ENCODE measurements at regions not wholly inside any gene's neighbourhood (a gene's known extent, or its start where the extent isn't known, plus 50 kb on each side); places are given as distances from the start of the nearest gene placed in this dataset.
"Not testable (repeated sequence)": the region's sequence is repeated elsewhere in the genome, so short reads cannot be mapped to it uniquely, and the experiment has no call there.

DNA sequence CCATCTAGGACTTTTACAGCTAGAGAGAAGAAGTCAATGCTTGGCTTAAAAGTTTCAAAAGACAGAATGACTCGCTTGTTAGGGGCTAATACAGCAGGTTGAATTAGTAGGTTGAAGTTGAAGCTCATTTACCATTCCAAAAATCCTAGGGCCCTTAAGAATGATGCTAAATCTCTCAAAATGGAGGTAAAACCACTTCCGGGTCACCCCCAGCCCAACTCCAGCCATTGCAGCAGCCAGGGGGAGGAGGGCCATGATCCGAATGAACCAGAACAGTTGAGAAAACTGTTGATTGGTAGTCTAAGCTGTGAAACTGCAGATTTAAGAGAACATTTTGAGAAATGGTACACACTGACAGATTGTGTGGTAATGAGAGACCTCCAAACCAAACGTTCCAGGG lies 245.4 kb downstream of the HNRNPD start:
- Histone ChIP-seq H3K4me1 (no peaks in the 10 kb centered on the region), H3K4me3 (no peak overlapping the region), H4K20me1 (no peaks in the 10 kb centered on the region), H3K4me2 (no peak overlapping the region), H3K9me3 (no peaks in the 10 kb centered on the region), H3K27ac (no peak overlapping the region), H3K36me3 (no peaks in the 10 kb centered on the region), H3K27me3 (no peaks in the 10 kb centered on the region), H3K9ac (no peak overlapping the region)
- TF ChIP-seq Cebpa-rat (IDR thresholded peaks at IDR 0.05): no peak

DNA sequence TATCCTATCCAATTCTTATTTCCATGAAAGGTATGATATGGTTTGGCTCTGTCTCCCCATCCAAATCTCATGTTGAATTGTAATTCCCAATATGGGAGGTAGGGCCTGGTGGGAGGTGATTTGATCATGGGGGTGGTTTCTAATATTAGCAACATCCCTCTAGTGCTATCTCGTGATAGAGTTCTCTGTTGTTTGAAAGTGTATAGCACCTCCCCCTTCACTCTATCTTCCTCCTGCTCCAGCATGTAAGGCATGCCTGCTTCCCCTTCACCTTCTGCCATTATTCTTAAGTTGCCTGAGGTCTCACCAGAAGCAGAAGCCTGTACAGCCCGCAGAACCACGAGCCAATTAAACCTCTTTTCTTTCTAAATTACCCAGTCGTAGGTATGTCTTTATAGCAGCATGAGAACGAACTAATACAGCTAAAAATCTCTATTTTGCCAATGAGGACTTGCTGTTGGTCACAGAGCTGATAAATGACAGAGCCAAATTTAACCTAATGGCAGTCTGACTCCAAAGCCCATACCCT lies 247.2 kb downstream of the HNRNPD start:
- no peak overlapping the region for H3K4me3 ChIP-seq
- H3K4me2 ChIP-seq: no peak overlapping the region
- no peak overlapping the region for H3K27ac ChIP-seq
- no peaks in the 10 kb centered on the region for H3K27me3 ChIP-seq
- no peaks in the 10 kb centered on the region for H3K36me3 ChIP-seq
- no peak for TF ChIP-seq Cebpa-rat (IDR thresholded peaks at IDR 0.05)
- H3K9ac ChIP-seq: no peak overlapping the region
- H3K9me3 ChIP-seq: no peaks in the 10 kb centered on the region
- H4K20me1 ChIP-seq: no peaks in the 10 kb centered on the region
- H3K4me1 ChIP-seq: no peaks in the 10 kb centered on the region

GRCh38 chr4:82125787-82126297 lies 247.9 kb downstream of the HNRNPD start:
- no peaks in the 10 kb centered on the region for H3K4me1 ChIP-seq
- H3K36me3 ChIP-seq: no peaks in the 10 kb centered on the region
- no peak overlapping the region for H3K9ac ChIP-seq
- TF ChIP-seq Cebpa-rat (IDR thresholded peaks at IDR 0.05): no peak
- no peak overlapping the region for H3K4me2 ChIP-seq
- H3K9me3 ChIP-seq: no peaks in the 10 kb centered on the region
- no peak overlapping the region for H3K4me3 ChIP-seq
- no peaks in the 10 kb centered on the region for H4K20me1 ChIP-seq
- no peak overlapping the region for H3K27ac ChIP-seq
- H3K27me3 ChIP-seq: no peaks in the 10 kb centered on the region

GRCh38 chr4:82124932-82125786 lies 248.6 kb downstream of the HNRNPD start:
- no peaks in the 10 kb centered on the region for H3K27me3 ChIP-seq
- no peak for TF ChIP-seq Cebpa-rat (IDR thresholded peaks at IDR 0.05)

DNA sequence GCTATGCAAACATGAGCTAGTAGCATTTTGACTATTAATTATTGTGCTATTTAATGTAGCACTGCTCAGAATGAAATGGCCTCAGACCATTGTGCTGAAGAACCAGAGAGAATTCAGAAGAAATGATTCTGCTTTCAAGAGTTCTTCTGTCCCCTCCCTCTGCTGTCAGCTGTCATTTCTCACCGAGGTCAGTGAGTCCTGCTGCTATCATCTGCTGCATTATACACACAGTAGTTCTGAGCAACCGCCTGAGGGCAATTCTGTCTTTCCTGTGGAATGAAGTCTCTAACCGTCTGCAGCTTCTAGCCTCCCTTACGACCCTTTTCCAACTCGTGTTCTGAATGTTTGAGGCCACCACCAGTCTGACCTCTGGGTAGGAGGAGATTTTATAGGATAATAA lies 249.4 kb downstream of the HNRNPD start:
- no peak overlapping the region for H3K27ac ChIP-seq
- no peaks in the 10 kb centered on the region for H4K20me1 ChIP-seq
- no peak for TF ChIP-seq Cebpa-rat (IDR thresholded peaks at IDR 0.05)
- H3K36me3 ChIP-seq: no peaks in the 10 kb centered on the region
- no peaks in the 10 kb centered on the region for H3K27me3 ChIP-seq
- no peaks in the 10 kb centered on the region for H3K9me3 ChIP-seq
- H3K4me2 ChIP-seq: no peak overlapping the region
- H3K4me1 ChIP-seq: no peaks in the 10 kb centered on the region
- no peak overlapping the region for H3K4me3 ChIP-seq
- H3K9ac ChIP-seq: no peak overlapping the region

More at GRCh38 chr4:82124932-82125786, 248.6 kb downstream of the HNRNPD start:
- Histone ChIP-seq H3K4me3 (no peak overlapping the region), H3K9me3 (no peaks in the 10 kb centered on the region), H3K27ac (no peak overlapping the region), H3K4me2 (no peak overlapping the region), H3K4me1 (no peaks in the 10 kb centered on the region), H3K36me3 (no peaks in the 10 kb centered on the region), H3K9ac (no peak overlapping the region), H4K20me1 (no peaks in the 10 kb centered on the region)

GRCh38 chr4:82123934-82124333 lies 249.9 kb downstream of the HNRNPD start:
- no peak for TF ChIP-seq Cebpa-rat (IDR thresholded peaks at IDR 0.05)
- H3K4me3 ChIP-seq: no peak overlapping the region
- no peak overlapping the region for H3K4me2 ChIP-seq

GRCh38 chr4:82115183-82115582 lies 258.6 kb downstream of the HNRNPD start:
- H3K9ac ChIP-seq, H4K20me1 ChIP-seq, H3K27ac ChIP-seq, H3K9me3 ChIP-seq, H3K4me3 ChIP-seq, H3K4me1 ChIP-seq, H3K4me2 ChIP-seq, H3K36me3 ChIP-seq, H3K27me3 ChIP-seq: not testable (repeated sequence)

More at GRCh38 chr4:82123934-82124333, 249.9 kb downstream of the HNRNPD start:
- Histone ChIP-seq H4K20me1 (no peaks in the 10 kb centered on the region), H3K27ac (no peak overlapping the region), H3K27me3 (no peaks in the 10 kb centered on the region), H3K4me1 (no peaks in the 10 kb centered on the region), H3K36me3 (no peaks in the 10 kb centered on the region), H3K9me3 (no peaks in the 10 kb centered on the region), H3K9ac (no peak overlapping the region)

DNA sequence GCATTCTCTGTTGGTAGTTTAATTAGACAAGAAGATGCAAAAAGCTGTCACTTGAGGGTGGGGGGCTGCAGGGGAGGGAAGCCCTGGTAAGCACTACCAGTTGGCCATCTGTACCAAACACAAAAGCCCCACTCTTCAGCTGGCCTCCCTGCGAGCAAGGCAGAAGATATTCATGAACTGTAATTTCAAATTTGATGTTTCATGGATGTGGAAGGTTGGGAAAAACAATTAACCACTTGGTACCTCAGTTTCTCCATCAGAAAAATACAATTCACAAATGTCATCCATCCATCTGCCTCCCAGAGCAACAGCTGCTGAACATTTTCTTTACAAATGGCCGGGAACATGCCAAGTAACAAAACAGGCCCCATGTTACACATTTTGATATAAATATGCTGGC lies 265.3 kb downstream of the HNRNPD start:
- H3K27ac ChIP-seq: no peak overlapping the region
- H3K27me3 ChIP-seq: no peaks in the 10 kb centered on the region
- no peak overlapping the region for H3K4me3 ChIP-seq
- H3K9me3 ChIP-seq: no peaks in the 10 kb centered on the region
- H3K4me2 ChIP-seq: no peak overlapping the region
- TF ChIP-seq Cebpa-rat (IDR thresholded peaks at IDR 0.05): no peak
- H4K20me1 ChIP-seq: no peaks in the 10 kb centered on the region
- H3K36me3 ChIP-seq: no peaks in the 10 kb centered on the region
- H3K4me1 ChIP-seq: no peaks in the 10 kb centered on the region
- no peak overlapping the region for H3K9ac ChIP-seq

- TF ChIP-seq Cebpa-rat (IDR thresholded peaks at IDR 0.05): no peak
- Histone ChIP-seq H3K4me1 (no peaks in the 10 kb centered on the region), H3K36me3 (no peaks in the 10 kb centered on the region), H3K27ac (no peak overlapping the region), H3K4me2 (no peak overlapping the region), H3K27me3 (no peaks in the 10 kb centered on the region), H3K4me3 (no peak overlapping the region), H3K9ac (no peak overlapping the region), H4K20me1 (no peaks in the 10 kb centered on the region), H3K9me3 (no peaks in the 10 kb centered on the region)
Observed at GRCh38 chr4:82104578-82104977, 269.2 kb downstream of the HNRNPD start.

GRCh38 chr4:82099928-82100579 lies 273.7 kb downstream of the HNRNPD start:
- Histone ChIP-seq H3K4me1 (no peaks in the 10 kb centered on the region), H3K27ac (no peak overlapping the region), H3K4me2 (no peak overlapping the region), H3K9me3 (no peaks in the 10 kb centered on the region), H3K4me3 (no peak overlapping the region), H4K20me1 (no peaks in the 10 kb centered on the region), H3K36me3 (no peaks in the 10 kb centered on the region), H3K27me3 (no peaks in the 10 kb centered on the region), H3K9ac (no peak overlapping the region)
- no peak for TF ChIP-seq Cebpa-rat (IDR thresholded peaks at IDR 0.05)

Measured in BLaER1 (cell line).